Glomerular endothelial cell (primary cell): ENCODE measurements at regions not wholly inside any gene's neighbourhood (a gene's known extent, or its start where the extent isn't known, plus 50 kb on each side); places are given as distances from the start of the nearest gene placed in this dataset.
"Not testable (repeated sequence)": the region's sequence is repeated elsewhere in the genome, so short reads cannot be mapped to it uniquely, and the experiment has no call there.

Source experiments
- DNase-seq: peaks from one replicate; pipeline ENCODE4 v3.0.0-alpha.2; 2011; ENCODE audit warnings: low read depth, low spot score; ENCODE audit errors: extremely low read depth

DNA sequence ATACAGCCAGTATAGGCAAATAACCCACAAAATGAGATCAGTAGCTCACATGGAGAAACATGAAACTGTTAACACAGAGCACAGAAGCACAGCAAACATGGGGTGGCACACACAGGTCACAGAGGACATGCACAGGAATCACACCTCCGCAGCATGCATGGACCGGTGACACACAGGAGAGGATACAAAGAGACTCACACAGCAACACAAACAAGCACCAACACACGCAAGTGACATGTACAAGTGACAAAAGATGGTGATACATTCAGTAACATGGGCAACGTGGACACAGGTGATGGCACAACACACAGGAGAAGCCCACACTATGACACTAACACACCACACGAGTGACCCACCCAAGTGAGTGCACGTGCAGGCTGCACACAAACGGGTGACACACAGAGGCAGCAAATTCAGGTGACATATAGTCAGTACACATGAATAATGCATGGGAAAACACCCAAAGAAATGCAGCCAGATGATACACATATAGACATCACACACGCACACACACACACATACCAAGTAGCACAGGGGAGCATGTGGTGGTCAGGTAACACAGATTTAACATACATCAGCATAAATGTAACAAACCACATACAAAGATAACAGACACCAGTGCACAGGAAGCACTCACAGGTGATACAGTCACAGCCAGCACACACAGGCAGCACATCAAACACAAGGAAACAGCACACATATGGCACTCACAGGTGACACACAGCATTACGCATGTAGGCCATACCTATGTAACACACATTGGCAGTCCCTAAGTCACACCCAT, 216.0 kb upstream of the SFSWAP start:
- no peak for DNase-seq

DNA sequence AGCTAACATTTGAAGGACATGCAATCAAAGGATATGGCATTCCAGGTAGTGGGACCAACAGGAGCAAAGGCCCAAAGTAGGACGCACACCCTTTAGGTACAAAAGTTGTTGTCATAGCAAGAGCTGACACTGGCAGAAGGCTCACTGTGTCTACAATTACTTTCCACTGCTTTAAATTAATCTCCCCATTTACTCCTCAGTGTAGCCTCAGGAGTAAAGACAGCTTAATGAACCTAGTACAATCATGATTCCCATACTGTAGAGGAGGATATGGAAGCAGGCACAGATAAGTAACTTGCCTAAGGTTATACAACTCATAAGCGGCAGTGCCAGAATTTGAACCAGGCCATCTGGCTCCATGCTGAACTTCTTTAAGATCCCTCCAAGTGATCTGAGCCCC, 212.9 kb upstream of the SFSWAP start:
- no peak for DNase-seq

DNA sequence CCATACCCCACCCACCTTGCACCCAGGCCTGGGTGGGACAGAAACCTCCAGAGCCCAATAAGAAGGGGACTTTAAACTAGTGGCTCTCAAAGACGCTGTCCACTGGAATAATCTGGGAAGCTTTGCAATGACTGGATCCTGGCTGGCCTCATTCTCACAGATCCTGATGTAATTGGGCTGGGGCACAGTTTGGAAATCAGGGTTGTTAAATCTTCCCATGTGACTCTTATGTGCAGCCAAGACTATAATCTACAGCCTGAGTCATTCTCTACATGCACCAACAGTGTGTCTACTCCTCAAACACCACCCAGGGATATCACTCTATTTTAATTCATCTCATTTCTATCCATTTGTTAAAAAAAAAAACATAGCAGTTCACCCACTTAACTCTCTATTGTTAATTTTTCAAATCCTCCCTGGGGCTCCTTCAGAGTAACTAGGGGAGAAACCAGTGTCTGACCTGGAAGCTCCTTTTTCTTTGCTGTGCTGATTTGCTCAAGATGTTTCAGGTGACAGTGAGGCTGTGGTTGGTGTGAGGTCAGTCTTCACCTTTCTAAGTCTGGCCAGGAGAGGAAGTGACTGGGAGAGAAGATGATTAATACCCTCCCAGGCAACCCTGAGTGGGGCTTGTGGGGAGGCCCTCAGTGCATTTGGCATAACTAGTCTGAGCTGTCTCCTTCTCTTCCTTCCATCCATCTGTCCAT, 211.6 kb upstream of the SFSWAP start:
- no peak for DNase-seq

DNA sequence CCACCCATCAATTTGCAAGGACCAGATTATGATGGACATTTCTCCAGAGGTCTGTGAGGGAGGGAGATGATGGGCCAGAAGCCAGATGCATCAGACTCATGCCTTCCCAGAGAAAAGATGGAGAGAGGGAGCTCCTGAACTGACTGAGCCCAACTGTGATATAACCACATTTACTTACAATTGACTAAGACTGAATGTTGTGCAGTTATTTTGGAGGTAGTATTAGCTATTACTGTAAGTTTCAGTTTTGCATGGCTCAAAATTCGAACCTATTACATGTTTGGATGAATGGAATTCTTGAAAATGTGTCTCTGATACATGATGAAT, 211.1 kb upstream of the SFSWAP start:
- no peak for DNase-seq

DNA sequence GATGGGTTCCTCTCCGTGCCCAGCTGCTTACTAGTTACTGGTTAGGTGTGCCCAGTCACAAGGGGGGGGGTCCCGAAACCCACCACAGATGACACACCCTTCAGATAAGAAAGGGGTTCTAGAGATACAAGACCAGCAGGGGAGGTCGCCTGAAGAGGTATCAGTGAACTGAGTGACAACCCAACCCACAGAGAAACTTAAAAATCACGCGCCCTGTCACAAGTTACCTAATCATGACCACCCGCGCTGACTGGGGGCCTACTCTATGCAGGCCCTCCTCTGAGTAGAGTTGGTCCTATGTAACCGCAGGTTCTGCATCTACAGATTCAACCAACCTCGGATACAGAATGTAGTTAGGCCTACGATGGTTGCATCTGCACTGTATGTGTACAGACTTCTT, 210.3 kb upstream of the SFSWAP start:
- DNase-seq, result no peak

DNA sequence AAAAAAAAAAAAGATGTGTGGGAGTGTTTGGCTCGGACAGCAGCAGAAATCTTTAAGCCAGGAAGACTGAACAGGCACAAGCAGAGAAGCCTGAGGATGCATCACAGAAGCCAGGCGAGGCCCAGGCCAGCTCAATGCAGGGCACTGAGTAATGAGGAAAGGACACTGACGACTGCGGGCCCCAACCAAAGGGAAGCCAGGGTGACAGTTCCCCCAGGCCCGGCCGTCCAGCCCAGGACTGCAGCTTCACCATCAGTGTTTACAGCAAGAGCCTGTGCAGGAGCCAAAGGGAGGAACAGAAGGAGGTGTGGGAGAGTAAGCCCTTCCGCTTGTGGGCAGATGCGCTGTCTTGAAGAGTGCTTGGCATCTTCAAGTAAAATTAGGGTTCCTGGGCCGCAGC, 205.3 kb upstream of the SFSWAP start:
- DNase-seq, result no peak

DNA sequence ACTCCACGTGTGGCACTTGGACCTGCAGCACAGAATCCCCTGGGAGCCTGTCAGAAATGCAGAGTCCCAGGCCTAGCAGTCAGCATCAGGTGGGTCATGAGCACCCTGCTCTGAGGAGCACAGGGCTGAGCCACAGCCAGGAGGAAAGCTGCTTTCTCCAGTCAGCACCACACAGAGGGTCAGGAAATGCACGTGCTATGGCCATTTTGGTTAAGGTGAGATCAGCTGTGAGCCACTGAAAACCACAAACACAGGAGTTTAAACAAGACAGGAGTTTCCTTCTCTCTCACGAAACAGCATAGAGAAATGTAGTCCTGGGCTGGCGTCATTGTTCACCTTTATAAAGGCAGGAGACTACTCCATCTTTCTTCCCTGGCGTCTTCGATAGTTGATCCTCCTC, 204.5 kb upstream of the SFSWAP start:
- no peak for DNase-seq

DNA sequence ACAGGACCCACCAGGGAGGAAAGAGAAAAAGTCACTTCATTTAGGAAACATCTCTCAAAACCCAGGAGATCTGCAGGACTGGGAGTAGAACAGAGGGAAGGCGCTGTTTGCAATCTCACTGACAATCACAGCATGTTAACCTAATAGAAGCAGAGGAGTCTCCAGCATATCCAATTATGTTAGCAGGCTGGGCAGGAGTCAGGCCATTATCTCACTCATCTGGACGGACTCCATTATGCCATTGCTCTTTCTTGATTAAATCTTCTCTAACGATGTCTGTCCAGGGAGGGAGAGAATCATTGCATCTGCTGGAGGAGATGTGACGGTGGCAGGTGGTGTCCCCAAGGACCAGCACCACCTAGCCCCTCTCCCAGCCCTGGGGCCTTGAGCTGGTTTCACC, 203.8 kb upstream of the SFSWAP start:
- no peak for DNase-seq

DNA sequence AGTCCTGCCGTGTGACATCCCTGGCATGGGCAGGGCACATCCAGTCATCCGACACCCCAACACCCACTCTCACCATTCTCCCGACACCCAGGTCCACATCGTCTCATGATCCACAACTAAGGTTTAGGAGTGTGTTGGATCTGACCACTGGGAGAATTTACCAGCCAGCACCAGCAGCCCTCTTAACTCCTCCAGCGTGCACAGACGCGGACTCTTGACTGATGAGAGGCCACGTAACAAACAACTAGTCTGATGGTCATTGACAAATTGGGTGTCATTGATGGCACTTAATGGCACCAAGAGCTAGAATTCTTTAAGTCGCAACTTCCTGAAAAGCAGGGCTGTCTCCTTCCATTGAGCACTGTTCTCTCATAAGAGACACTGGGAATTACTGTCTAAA, 203.0 kb upstream of the SFSWAP start:
- no peak for DNase-seq

DNA sequence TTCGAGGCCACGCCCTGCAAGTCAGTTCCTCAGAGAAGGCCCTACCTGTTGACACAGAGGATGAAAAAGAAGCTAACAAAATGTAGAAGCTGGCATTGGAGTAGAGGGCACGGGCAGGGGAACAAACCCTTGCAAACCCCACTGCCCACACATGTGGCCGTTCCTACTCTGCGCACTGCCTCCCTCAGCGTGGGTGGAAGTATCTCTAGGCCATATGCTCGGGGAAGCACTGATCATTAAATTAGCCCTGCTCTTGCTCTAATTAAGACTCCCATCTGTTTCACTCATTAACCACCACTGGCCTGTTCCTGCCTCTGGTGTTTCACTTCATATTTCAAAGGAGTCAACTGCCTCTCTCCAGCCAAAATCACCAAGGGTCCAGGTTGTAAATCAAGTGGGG, 201.2 kb upstream of the SFSWAP start:
- DNase-seq, result no peak

DNA sequence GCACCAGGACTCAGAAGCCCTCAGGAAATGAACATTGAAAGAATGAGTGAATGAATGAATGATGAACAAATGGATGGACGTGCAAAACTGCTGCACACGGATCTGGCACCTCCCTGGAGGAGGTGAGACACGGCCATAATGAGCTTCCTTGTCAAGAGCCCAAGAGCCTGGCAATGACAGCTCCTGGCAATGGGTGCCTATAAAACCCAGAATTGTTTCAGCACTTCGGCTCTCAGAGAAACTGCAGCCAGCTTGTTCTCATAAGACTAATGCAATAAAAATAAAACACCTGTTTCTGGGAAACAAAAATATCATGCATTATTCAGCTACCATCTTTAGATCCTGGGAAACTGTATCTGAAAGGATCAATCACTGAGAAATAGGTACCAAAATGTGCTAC, 200.5 kb upstream of the SFSWAP start:
- DNase-seq, result no peak

DNA sequence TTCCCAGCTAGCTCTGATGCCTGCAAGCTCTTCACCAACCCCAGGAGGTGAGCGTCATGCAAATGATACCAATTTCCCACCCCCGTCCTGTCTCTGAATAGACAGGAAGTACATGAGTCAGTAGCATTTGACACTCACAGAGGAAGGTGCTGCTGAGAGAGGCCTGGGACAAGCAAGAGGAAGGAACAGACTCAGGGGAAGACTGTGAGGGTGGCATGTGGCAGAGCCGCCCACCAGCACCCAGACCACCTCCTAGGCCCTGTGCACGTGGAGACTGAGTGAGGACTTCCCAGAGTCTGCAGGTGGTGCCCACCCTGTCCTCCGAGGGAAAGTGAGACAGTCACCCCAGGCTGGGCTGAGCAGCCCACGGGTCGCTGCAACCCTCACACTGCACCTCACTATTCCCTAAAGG, 199.5 kb upstream of the SFSWAP start:
- DNase-seq, result peak; percentile 36

DNA sequence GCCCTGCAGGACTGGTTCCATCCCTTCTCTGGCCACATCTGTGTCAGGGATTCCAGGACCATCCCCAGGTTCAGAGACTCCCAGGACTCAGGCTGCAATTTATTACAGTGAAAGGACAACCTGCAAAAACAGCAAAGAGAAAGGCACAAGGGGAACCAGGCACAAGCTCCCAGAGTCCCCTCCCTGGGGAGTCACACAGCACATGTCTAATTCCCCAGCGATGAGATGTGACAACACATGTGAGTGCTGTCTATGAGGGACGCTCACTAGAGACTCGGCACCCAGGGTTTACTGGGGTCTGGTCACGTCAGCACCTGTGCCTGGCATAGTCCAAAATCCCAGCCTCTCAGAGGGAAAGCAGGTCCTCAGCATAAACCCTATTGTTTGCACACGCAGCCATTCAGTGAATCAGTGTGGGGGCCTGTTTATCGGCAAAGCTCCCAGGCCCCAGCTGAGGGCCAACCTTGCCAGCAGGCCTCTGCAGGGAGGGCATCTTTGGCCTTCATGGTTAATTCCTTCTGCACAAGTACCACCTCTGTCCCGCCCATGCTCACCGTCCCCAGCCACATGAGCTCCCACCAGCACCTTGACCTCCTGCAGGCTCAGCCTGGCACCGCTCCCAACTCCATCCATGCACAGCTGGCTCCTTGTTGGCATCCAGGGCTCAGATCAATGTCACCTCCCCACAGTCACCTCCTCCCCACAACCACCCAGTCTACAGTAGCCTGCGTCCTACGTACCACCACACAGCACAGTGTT, 198.9 kb upstream of the SFSWAP start:
- no peak for DNase-seq

DNA sequence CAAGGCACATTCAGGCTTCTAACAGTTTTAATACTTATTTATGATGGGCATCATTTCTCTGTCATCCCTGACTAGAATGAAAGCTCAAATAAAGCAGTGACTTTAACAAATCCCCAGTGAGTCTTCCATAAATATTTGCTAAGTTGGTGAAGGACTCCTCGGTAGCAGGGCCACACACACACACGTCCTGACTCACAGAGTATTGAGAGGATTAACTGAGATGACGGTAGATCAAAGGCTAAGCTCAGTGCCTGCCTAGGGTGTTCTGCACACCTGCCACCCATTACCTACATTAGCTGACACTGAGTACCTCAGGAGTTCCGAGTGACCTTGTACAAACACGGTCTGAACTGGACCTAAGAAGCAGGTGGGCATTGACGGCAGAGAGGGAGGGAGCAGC, 197.3 kb upstream of the SFSWAP start:
- no peak for DNase-seq

DNA sequence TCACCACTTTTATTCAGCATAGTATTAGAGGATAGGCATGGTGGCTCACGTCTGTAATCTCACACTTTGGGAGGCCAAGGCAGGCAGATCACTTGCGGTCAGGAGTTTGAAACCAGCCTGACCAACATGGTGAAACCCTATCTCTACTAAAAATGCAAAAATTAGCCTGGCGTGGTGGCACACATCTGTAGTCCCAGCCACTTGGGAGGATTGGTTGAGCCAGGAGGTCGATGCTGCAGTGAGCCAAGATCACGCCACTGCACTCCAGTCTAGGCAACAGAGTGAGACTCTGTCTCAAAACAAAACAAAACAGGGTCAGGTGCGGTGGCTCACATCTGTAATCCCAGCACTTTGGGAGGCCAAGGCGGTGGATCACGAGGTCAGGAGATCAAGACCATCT, 190.3 kb upstream of the SFSWAP start:
- not testable (repeated sequence) for DNase-seq

DNA sequence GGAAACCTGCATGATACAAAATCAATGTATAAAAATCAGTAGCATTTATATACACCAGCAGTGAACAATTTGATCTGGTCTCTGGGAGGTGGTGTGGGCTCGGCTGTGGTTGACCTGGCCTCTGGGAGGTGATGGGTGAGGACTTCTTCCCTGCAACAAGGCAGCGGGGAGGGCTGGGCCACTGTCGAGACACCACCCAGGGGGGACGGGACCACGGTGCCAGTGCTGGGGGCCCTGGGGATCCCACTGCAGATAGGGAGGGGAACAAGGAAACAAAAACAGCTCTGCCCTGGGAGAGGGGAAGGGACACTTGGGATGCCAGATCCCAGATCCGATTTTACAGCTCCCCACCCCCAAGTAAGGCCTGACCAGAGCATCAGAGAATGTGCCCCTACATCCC, 189.6 kb upstream of the SFSWAP start:
- DNase-seq, result no peak

DNA sequence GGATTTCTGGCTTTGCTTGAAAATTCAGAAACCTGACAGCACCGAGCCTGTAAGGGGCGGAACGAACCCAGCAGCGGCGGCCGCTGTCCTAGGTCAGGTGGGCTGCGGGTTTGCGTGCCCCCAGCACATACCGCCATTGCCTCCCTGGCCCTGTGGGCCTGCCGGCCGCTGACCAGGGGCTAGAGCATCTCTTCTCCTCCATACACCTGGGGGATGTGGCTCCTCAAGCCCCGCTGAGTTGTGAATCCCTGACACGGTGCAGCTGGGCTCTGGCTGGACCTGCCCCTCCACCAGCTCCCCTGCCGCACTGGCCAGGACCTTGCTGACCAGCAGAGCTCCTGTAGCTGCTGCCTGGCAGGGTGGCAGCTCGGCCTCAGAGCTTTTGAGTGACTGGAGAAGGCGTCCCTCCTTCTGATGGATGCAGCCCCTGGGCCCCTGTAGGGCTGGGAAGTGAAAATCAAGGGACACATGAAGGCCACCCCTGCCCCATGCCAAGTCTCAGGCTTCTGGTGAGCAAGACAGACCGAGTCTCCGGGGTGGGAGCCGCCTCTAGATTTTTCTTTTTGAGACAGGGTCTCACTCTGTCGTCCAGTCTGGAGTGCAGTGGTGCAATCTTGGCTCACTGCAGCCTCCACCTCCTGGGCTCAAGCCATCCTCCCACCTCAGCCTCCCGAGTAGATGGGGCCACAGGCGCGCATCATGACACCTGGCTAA, 184.9 kb upstream of the SFSWAP start:
- no peak for DNase-seq

DNA sequence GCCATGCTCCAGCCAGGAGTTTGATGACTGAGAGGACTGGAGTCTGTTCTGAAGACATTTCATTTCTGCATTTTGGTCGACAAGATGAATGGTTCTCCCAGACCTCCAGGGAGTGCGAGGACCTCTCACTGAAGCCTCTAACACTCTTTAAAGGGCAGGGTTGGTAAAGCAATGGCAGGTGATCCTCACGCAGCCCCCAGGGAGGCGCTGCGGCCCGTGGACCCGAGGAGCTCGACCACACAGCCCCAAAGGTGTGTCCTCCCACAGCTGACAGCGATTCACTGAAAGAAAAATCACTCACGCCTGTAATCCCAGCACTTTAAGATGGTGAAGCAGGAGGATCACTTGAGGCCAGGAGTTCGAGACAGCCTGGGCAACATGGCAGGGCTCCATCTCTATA, 183.8 kb upstream of the SFSWAP start:
- no peak for DNase-seq

DNA sequence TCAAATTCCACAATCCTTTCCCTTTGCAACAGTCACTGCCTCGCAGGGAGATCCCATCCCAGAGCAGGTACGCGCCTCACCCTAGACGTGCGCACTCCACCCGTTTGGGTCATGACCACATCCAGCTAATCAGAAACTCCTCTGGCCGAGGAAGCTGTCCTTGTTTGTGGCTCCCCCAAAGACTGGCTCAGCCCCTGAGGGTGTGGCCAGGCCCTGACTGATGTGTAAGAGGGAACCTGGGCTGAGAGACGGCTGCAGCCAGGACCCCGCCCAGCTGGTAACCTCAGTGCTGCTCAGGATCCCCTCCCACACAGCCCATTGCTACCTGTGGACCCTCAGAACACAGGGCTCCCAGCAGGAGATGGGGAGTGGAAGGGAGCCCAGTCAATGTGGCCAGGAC, 183.2 kb upstream of the SFSWAP start:
- DNase-seq, result no peak

DNA sequence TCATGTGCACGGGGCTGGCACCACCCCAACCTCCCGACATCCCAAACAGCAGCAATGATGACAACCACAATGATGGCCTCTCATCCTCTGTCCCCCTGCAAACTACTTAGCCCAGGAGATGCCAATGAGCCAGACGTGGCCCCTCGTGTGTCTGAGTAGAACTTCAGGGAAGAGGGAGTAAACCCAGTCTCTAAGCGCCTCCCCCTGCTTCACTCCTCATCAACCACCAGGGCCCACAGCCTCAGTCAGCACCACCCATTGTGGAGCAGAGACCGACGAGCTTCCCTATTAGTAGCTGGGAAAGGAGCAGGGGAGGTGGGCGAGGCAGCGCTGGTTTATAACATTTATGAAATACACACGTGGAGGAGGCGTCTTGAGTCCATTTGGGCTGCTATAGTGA, 182.7 kb upstream of the SFSWAP start:
- no peak for DNase-seq

DNA sequence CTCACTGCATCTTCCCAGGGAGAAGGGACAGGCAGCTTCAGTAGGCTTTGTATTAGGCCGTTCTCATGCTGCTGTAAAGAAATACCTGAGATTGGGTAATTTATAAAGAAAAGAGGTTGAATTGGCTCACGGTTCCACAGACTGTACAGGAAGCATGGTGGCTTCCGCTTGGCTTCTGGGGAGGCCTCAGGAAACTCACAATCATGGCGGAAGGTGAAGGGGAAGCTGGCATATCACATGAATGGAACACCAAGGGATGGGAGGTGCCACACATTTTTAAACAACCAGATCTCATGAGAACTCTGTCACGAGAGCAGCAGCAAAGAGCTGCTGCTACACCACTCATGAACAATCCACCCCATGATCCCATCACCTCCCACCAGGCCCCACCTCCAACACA, 182.2 kb upstream of the SFSWAP start:
- no peak for DNase-seq
